ENCODE measurements at regions not wholly inside any gene's neighbourhood (a gene's known extent, or its start where the extent isn't known, plus 50 kb on each side); places are given as distances from the start of the nearest gene placed in this dataset.

Small RNA genes lying in the stretch of these regions (small RNA-seq; reads per million reads assigned to genes)
- gene AL365203.1 (0 to 0.05 reads per million in 2 experiments), gene MTND4LP11 (0 reads per million in 2 experiments), gene RN7SL847P (0 reads per million in 2 experiments)

Measured in SK-MEL-5 (cell line).